ENCODE measurements at regions not wholly inside any gene's neighbourhood (a gene's known extent, or its start where the extent isn't known, plus 50 kb on each side); places are given as distances from the start of the nearest gene placed in this dataset.

DNA sequence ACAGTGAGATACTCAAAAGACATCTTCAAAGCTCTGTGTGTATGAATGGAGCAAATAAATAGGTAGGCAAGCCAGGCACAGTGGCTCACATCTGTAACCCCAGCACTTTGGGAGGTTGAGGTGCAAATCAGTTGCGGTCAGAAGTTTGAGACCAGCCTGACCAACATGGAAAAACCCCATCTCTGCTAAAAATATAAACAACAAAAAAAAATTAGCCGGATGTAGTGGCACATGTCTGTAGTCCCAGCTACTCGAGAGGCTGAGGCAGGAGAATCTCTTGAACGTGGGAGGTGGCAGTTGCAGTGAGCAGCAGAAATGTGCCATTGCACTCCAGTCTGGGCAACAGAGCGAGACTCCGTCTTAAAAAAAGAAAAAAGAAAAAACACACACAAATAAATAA lies 945.1 kb upstream of the PIK3C3 start:
- Histone ChIP-seq H3K9me2 (replicated peaks; ENCODE audit: insufficient read depth, low read length) (no peaks in the 10 kb centered on the region), H3K27me3 (ENCODE audit: low read length) (no peaks in the 10 kb centered on the region), H3K36me3 (ENCODE audit: low read length) (no peaks in the 10 kb centered on the region), H3K27ac (ENCODE audit: low read depth, low read length) (no peak overlapping the region), H3K4me2 (ENCODE audit: low read depth, low read length, poor library complexity, severe bottlenecking) (no peak overlapping the region), H3F3A (ENCODE audit: insufficient read depth) (no peaks in the 10 kb centered on the region), H3K4me3 (ENCODE audit: insufficient read depth, low read length, poor library complexity, severe bottlenecking) (no peak overlapping the region), H3K9ac (ENCODE audit: low read length) (no peak overlapping the region), H3K9me3 (ENCODE audit: insufficient read depth, low read length) (peaks cover 8% of the 10 kb centered on the region), H2AFZ (ENCODE audit: low read depth, low read length, severe bottlenecking) (no peak overlapping the region), H4K20me1 (ENCODE audit: low read depth, low read length) (no peaks in the 10 kb centered on the region), H3K79me2 (ENCODE audit: insufficient read depth, low read length) (no peaks in the 10 kb centered on the region)
- TF ChIP-seq, protein P1, sequence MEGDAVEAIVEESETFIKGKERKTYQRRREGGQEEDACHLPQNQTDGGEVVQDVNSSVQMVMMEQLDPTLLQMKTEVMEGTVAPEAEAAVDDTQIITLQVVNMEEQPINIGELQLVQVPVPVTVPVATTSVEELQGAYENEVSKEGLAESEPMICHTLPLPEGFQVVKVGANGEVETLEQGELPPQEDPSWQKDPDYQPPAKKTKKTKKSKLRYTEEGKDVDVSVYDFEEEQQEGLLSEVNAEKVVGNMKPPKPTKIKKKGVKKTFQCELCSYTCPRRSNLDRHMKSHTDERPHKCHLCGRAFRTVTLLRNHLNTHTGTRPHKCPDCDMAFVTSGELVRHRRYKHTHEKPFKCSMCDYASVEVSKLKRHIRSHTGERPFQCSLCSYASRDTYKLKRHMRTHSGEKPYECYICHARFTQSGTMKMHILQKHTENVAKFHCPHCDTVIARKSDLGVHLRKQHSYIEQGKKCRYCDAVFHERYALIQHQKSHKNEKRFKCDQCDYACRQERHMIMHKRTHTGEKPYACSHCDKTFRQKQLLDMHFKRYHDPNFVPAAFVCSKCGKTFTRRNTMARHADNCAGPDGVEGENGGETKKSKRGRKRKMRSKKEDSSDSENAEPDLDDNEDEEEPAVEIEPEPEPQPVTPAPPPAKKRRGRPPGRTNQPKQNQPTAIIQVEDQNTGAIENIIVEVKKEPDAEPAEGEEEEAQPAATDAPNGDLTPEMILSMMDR (IDR thresholded peaks at IDR 0.05; ENCODE audit: insufficient read depth, low read length, poor library complexity, severe bottlenecking) = no peak
- TF ChIP-seq EZH2phosphoT487 (conservative IDR thresholded peaks at IDR 0.05; ENCODE audit: low read length) = no peak

DNA sequence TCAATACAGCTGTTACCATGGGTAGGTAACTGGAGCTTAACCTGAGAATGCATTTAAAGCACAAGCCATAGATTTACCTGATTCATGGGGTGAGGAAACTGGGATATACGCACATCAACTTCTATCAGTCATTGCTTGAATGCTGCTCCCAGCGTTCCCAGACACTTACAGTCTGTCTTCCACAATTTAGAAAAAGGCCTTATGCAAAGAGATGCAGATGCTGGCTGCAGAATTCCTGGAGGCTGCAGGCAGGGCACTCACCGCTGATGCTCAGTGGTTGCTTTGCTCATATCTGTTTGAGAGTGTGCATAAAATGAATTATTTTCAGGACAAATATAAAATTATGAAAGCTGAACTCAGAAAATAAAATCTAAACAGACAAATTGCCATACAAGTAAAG lies 950.7 kb upstream of the PIK3C3 start:
- no peaks in the 10 kb centered on the region for H3K9me2 ChIP-seq (replicated peaks; ENCODE audit: insufficient read depth, low read length)
- TF ChIP-seq, protein P1 (IDR thresholded peaks at IDR 0.05; ENCODE audit: insufficient read depth, low read length, poor library complexity, severe bottlenecking) = no peak
- no peak for TF ChIP-seq EZH2phosphoT487 (conservative IDR thresholded peaks at IDR 0.05; ENCODE audit: low read length)
- no peak overlapping the region for H2AFZ ChIP-seq (ENCODE audit: low read depth, low read length, severe bottlenecking)
- no peaks in the 10 kb centered on the region for H3K36me3 ChIP-seq (ENCODE audit: low read length)
- no peak overlapping the region for H3K27ac ChIP-seq (ENCODE audit: low read depth, low read length)
- no peaks in the 10 kb centered on the region for H3K9me3 ChIP-seq (ENCODE audit: insufficient read depth, low read length)
- H3K9ac ChIP-seq (ENCODE audit: low read length) = no peak overlapping the region
- H3K4me3 ChIP-seq (ENCODE audit: insufficient read depth, low read length, poor library complexity, severe bottlenecking) = no peak overlapping the region
- H3K79me2 ChIP-seq (ENCODE audit: insufficient read depth, low read length) = no peaks in the 10 kb centered on the region
- H4K20me1 ChIP-seq (ENCODE audit: low read depth, low read length) = no peaks in the 10 kb centered on the region
- H3F3A ChIP-seq (ENCODE audit: insufficient read depth) = no peaks in the 10 kb centered on the region
- H3K27me3 ChIP-seq (ENCODE audit: low read length) = no peaks in the 10 kb centered on the region
- H3K4me2 ChIP-seq (ENCODE audit: low read depth, low read length, poor library complexity, severe bottlenecking) = no peak overlapping the region

DNA sequence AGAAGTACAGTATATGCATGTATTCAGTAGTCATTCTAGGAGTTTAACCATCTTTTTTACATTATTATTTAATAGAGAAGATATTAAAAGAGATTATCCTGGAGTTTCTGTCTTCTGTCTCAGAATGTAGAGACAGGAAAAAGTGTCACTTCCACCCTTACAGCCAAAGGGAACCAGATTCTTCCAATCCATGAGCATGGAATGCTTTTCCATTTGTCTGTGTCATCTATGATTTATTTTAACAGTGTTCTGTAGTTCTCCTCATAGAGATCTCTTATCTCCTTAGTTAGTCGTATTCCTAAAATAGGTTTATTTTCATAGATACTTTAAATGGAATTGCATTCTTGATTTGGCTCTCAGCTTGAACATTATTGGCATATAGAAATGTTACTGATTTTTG lies 959.5 kb upstream of the PIK3C3 start:
- H3K9me2 ChIP-seq (replicated peaks; ENCODE audit: insufficient read depth, low read length) = no peaks in the 10 kb centered on the region
- TF ChIP-seq EZH2phosphoT487 (conservative IDR thresholded peaks at IDR 0.05; ENCODE audit: low read length) = no peak
- TF ChIP-seq, protein P1 (IDR thresholded peaks at IDR 0.05; ENCODE audit: insufficient read depth, low read length, poor library complexity, severe bottlenecking) = no peak
- H3K4me2 ChIP-seq (ENCODE audit: low read depth, low read length, poor library complexity, severe bottlenecking) = no peak overlapping the region
- H3K79me2 ChIP-seq (ENCODE audit: insufficient read depth, low read length) = no peaks in the 10 kb centered on the region
- H3K9me3 ChIP-seq (ENCODE audit: insufficient read depth, low read length) = peaks cover 5% of the 10 kb centered on the region; the same call in 1 of the 2 replicates
- H4K20me1 ChIP-seq (ENCODE audit: low read depth, low read length) = no peaks in the 10 kb centered on the region
- no peak overlapping the region for H3K4me3 ChIP-seq (ENCODE audit: insufficient read depth, low read length, poor library complexity, severe bottlenecking)
- H3K27me3 ChIP-seq (ENCODE audit: low read length) = no peaks in the 10 kb centered on the region
- H3F3A ChIP-seq (ENCODE audit: insufficient read depth) = no peaks in the 10 kb centered on the region
- H3K36me3 ChIP-seq (ENCODE audit: low read length) = no peaks in the 10 kb centered on the region
- no peak overlapping the region for H3K27ac ChIP-seq (ENCODE audit: low read depth, low read length)
- H2AFZ ChIP-seq (ENCODE audit: low read depth, low read length, severe bottlenecking) = no peak overlapping the region
- no peak overlapping the region for H3K9ac ChIP-seq (ENCODE audit: low read length)

All from SU-DHL-6 (cell line).